CD4-positive, CD25-positive, alpha-beta regulatory T cell (primary cell): ENCODE measurements at regions not wholly inside any gene's neighbourhood (a gene's known extent, or its start where the extent isn't known, plus 50 kb on each side); places are given as distances from the start of the nearest gene placed in this dataset.

Source experiments
- ATAC-seq, 2 donors: fragments of 150-1000 bp; cut with Tn5 transposase; one replicate each; pipeline ENCODE4 v1.10.0; 2021; ENCODE audit warnings: low read depth in 2 of 2, moderate number of reproducible peaks in 2 of 2, moderate library complexity in 1 of 2
- DNase-seq, 3 donors: peaks; one replicate each; pipeline versions ENCODE4 v3.0.0 to v3.0.0-alpha.2; 2012 to 2022; ENCODE audit warnings: mixed read lengths in 1 of 3
- H3K27ac ChIP-seq: one replicate; pipeline ENCODE4 v1.7.0; 2013; ENCODE audit warnings: mild to moderate bottlenecking, low read length; ENCODE audit not compliant: insufficient read depth, poor library complexity, severe bottlenecking
- H3K27me3 ChIP-seq: one replicate; pipeline ENCODE4 v1.7.0; 2013; ENCODE audit warnings: low read length; ENCODE audit not compliant: control insufficient read depth, insufficient read depth
- H3K36me3 ChIP-seq: one replicate; pipeline ENCODE4 v1.7.0; 2013; ENCODE audit warnings: mild to moderate bottlenecking, low read length, moderate library complexity; ENCODE audit not compliant: control insufficient read depth, insufficient read depth
- H3K4me1 ChIP-seq: 2 replicates; pipeline ENCODE4 v1.7.0; 2013; ENCODE audit warnings: mild to moderate bottlenecking, low read length; ENCODE audit not compliant: insufficient read depth, control insufficient read depth, poor library complexity, severe bottlenecking
- H3K4me3 ChIP-seq: one replicate; pipeline ENCODE4 v1.7.0; 2013; ENCODE audit warnings: low read depth, mild to moderate bottlenecking, low read length, moderate library complexity
- H3K9me3 ChIP-seq, 2 experiments: 1 replicate in 1 of 2; 2 replicates in 1 of 2; pipeline ENCODE4 v1.7.0; 2013; ENCODE audit warnings: low read length in 2 of 2, mild to moderate bottlenecking in 1 of 2, moderate library complexity in 1 of 2; ENCODE audit not compliant: control insufficient read depth in 2 of 2
- H3K27ac Mint-ChIP-seq, 3 donors: one replicate each; pipeline ENCODE4 v1.8.0; 2020 to 2022; ENCODE audit warnings: mild to moderate bottlenecking in 3 of 3, mixed read lengths in 3 of 3, moderate library complexity in 2 of 3
- H3K27me3 Mint-ChIP-seq: one replicate; pipeline ENCODE4 v1.8.0; 2022; ENCODE audit warnings: mild to moderate bottlenecking, mixed read lengths
- H3K36me3 Mint-ChIP-seq: one replicate; pipeline ENCODE4 v1.8.0; 2020; ENCODE audit warnings: mixed read lengths
- H3K4me1 Mint-ChIP-seq, 4 donors: one replicate each; pipeline ENCODE4 v1.8.0; 2020 to 2022; ENCODE audit warnings: mixed read lengths in 4 of 4, mild to moderate bottlenecking in 1 of 4
- H3K4me3 Mint-ChIP-seq, 4 donors: one replicate each; pipeline ENCODE4 v1.8.0; 2020 to 2022; ENCODE audit warnings: mild to moderate bottlenecking in 4 of 4, mixed read lengths in 4 of 4, moderate library complexity in 3 of 4
- H3K9me3 Mint-ChIP-seq, 7 donors: one replicate each; pipeline ENCODE4 v1.8.0; 2020 to 2022; ENCODE audit warnings: mixed read lengths in 7 of 7, mild to moderate bottlenecking in 3 of 7, moderate library complexity in 2 of 7

- Mint-ChIP-seq H3K27ac (peak overlapping the region in 2 of 3 donors; percentile 21 to 70), H3K4me3 (no peak overlapping the region), H3K9me3 (peaks cover 0 to 8% (median 4%) of the 10 kb centered on the region in 7 donors), H3K27me3 (peaks cover 4% of the 10 kb centered on the region), H3K36me3 (no peaks in the 10 kb centered on the region), H3K4me1 (peaks cover 0 to 6% (median 4%) of the 10 kb centered on the region in 4 donors)
- Histone ChIP-seq H3K27me3 (no peaks in the 10 kb centered on the region), H3K9me3 (no peaks in the 10 kb centered on the region), H3K4me3 (no peak overlapping the region), H3K27ac (no peak overlapping the region), H3K4me1 (no peaks in the 10 kb centered on the region), H3K36me3 (no peaks in the 10 kb centered on the region)
- ATAC-seq = no peak
- no peak for DNase-seq
These were observed 141.6 kb upstream of the CXCR4 start for GRCh38 chr2:136259551-136259950.

- Mint-ChIP-seq H3K27ac (peak overlapping the region in 2 of 3 donors; percentile 4 to 86), H3K4me3 (peak overlapping the region in 1 of 4 donors; percentile 48), H3K36me3 (no peaks in the 10 kb centered on the region), H3K9me3 (peaks cover 0 to 3% (median 0%) of the 10 kb centered on the region in 7 donors), H3K4me1 (peaks cover 0 to 12% (median 7%) of the 10 kb centered on the region in 4 donors), H3K27me3 (peaks cover 4% of the 10 kb centered on the region)
- ATAC-seq (no peak), DNase-seq (no peak)
- no peak overlapping the region for H3K4me3 ChIP-seq
- no peaks in the 10 kb centered on the region for H3K4me1 ChIP-seq
- H3K27ac ChIP-seq = no peak overlapping the region
- H3K9me3 ChIP-seq = no peaks in the 10 kb centered on the region
- H3K36me3 ChIP-seq = no peaks in the 10 kb centered on the region
- H3K27me3 ChIP-seq = no peaks in the 10 kb centered on the region
These were observed 139.9 kb upstream of the CXCR4 start for GRCh38 chr2:136257893-136258292.

- Mint-ChIP-seq H3K4me3 (no peak overlapping the region), H3K27ac (peak overlapping the region in 2 of 3 donors; percentile 56 to 71), H3K4me1 (peaks cover 0 to 13% (median 8%) of the 10 kb centered on the region in 4 donors), H3K36me3 (no peaks in the 10 kb centered on the region), H3K27me3 (peaks cover 4% of the 10 kb centered on the region), H3K9me3 (peaks cover 0 to 2% (median 0%) of the 10 kb centered on the region in 7 donors)
- Histone ChIP-seq H3K4me3 (no peak overlapping the region), H3K4me1 (no peaks in the 10 kb centered on the region), H3K27ac (no peak overlapping the region), H3K36me3 (no peaks in the 10 kb centered on the region), H3K9me3 (no peaks in the 10 kb centered on the region), H3K27me3 (no peaks in the 10 kb centered on the region)
- peak; percentile 34 to 41 for ATAC-seq
- no peak for DNase-seq
These were observed 137.9 kb upstream of the CXCR4 start for GRCh38 chr2:136255648-136256461.

GRCh38 chr2:136255127-136255526 lies 137.2 kb upstream of the CXCR4 start:
- Mint-ChIP-seq H3K36me3 (no peaks in the 10 kb centered on the region), H3K27ac (peak overlapping the region in 2 of 3 donors; percentile 6 to 71), H3K4me3 (no peak overlapping the region), H3K4me1 (peaks cover 0 to 13% (median 10%) of the 10 kb centered on the region in 4 donors), H3K9me3 (peaks cover 0 to 3% (median 0%) of the 10 kb centered on the region in 7 donors), H3K27me3 (peaks cover 9% of the 10 kb centered on the region)
- H3K27me3 ChIP-seq = no peaks in the 10 kb centered on the region
- no peak for ATAC-seq
- no peaks in the 10 kb centered on the region for H3K36me3 ChIP-seq
- no peaks in the 10 kb centered on the region for H3K9me3 ChIP-seq
- DNase-seq = no peak
- no peak overlapping the region for H3K27ac ChIP-seq
- H3K4me3 ChIP-seq = no peak overlapping the region
- no peaks in the 10 kb centered on the region for H3K4me1 ChIP-seq

GRCh38 chr2:136254681-136255080 lies 136.7 kb upstream of the CXCR4 start:
- Mint-ChIP-seq H3K27me3 (peaks cover 9% of the 10 kb centered on the region), H3K4me1 (peaks cover 0 to 13% (median 9%) of the 10 kb centered on the region in 4 donors), H3K36me3 (no peaks in the 10 kb centered on the region), H3K4me3 (no peak overlapping the region), H3K9me3 (peaks cover 0 to 3% (median 0%) of the 10 kb centered on the region in 7 donors), H3K27ac (peak overlapping the region in 2 of 3 donors; percentile 71 to 73)
- Histone ChIP-seq H3K27ac (no peak overlapping the region), H3K4me3 (no peak overlapping the region), H3K36me3 (no peaks in the 10 kb centered on the region), H3K9me3 (no peaks in the 10 kb centered on the region), H3K4me1 (no peaks in the 10 kb centered on the region), H3K27me3 (no peaks in the 10 kb centered on the region)
- DNase-seq = no peak
- no peak for ATAC-seq

- Histone ChIP-seq H3K27me3 (no peaks in the 10 kb centered on the region), H3K36me3 (no peaks in the 10 kb centered on the region), H3K4me1 (no peaks in the 10 kb centered on the region), H3K27ac (no peak overlapping the region), H3K9me3 (no peaks in the 10 kb centered on the region), H3K4me3 (no peak overlapping the region)
- H3K9me3 Mint-ChIP-seq = peaks cover 0 to 3% (median 0%) of the 10 kb centered on the region in 7 donors
- peaks cover 0 to 17% (median 11%) of the 10 kb centered on the region in 4 donors for H3K4me1 Mint-ChIP-seq
- ATAC-seq = peak in 1 of 2 donors; percentile 26
- H3K27ac Mint-ChIP-seq = peak overlapping the region in 1 of 3 donors; percentile 68
- no peak overlapping the region for H3K4me3 Mint-ChIP-seq
- DNase-seq = no peak
- H3K36me3 Mint-ChIP-seq = no peaks in the 10 kb centered on the region
- H3K27me3 Mint-ChIP-seq = peaks cover 9% of the 10 kb centered on the region
These were observed 135.5 kb upstream of the CXCR4 start for GRCh38 chr2:136253288-136254004.

GRCh38 chr2:136251885-136252585 lies 134.1 kb upstream of the CXCR4 start:
- peak overlapping the region in 1 of 3 donors; percentile 63 for H3K27ac Mint-ChIP-seq
- no peak for ATAC-seq
- peaks cover 0 to 17% (median 11%) of the 10 kb centered on the region in 4 donors for H3K4me1 Mint-ChIP-seq

More at GRCh38 chr2:136251885-136252585, 134.1 kb upstream of the CXCR4 start:
- no peak for DNase-seq
- no peak overlapping the region for H3K4me3 Mint-ChIP-seq
- Histone ChIP-seq H3K4me1 (no peaks in the 10 kb centered on the region), H3K9me3 (no peaks in the 10 kb centered on the region), H3K4me3 (no peak overlapping the region), H3K27ac (no peak overlapping the region), H3K36me3 (no peaks in the 10 kb centered on the region), H3K27me3 (no peaks in the 10 kb centered on the region)
- peaks cover 5% of the 10 kb centered on the region for H3K27me3 Mint-ChIP-seq
- H3K9me3 Mint-ChIP-seq = peaks cover 0 to 3% (median 0%) of the 10 kb centered on the region in 7 donors
- no peaks in the 10 kb centered on the region for H3K36me3 Mint-ChIP-seq
